Thoracic aorta (tissue), 2 donors: ENCODE measurements at regions not wholly inside any gene's neighbourhood (a gene's known extent, or its start where the extent isn't known, plus 50 kb on each side); places are given as distances from the start of the nearest gene placed in this dataset.

Experiments
- ATAC-seq: fragments of 150-250 bp; one replicate; pipeline ENCODE4 v1.8.0; 2017; ENCODE audit warnings: low read depth; ENCODE audit not compliant: insufficient number of reproducible peaks, low FRiP score
- DNase-seq: peaks from one replicate; pipeline ENCODE4 v3.0.0-alpha.2; 2020; ENCODE audit warnings: low spot score
- H3K27ac ChIP-seq, 2 donors: fragments of 200-600 bp; sonication (generic); 1 replicate in 1 of 2; 2 replicates in 1 of 2; pipeline ENCODE4 v1.5.1; 2016; ENCODE audit warnings: mild to moderate bottlenecking in 2 of 2, moderate library complexity in 2 of 2
- H3K27me3 ChIP-seq: fragments of 200-600 bp; sonication (generic); replicated peaks from 2 replicates; pipeline ENCODE4 v1.6.0; 2016; ENCODE audit warnings: mild to moderate bottlenecking; ENCODE audit not compliant: insufficient read depth
- H3K36me3 ChIP-seq: fragments of 200-600 bp; sonication (generic); one replicate; pipeline ENCODE4 v1.5.1; 2016
- H3K4me1 ChIP-seq, 2 donors: fragments of 200-600 bp; sonication (generic); 1 replicate in 1 of 2; 2 replicates in 1 of 2; pipeline versions ENCODE4 v1.5.1 to v1.6.0; 2016; ENCODE audit warnings: low read depth in 2 of 2, mild to moderate bottlenecking in 1 of 2; ENCODE audit not compliant: control insufficient read depth in 1 of 2
- H3K4me3 ChIP-seq: fragments of 200-600 bp; sonication (generic); 2 replicates; pipeline ENCODE4 v1.5.1; 2016; ENCODE audit warnings: mild to moderate bottlenecking
- H3K9me3 ChIP-seq: fragments of 200-600 bp; sonication (generic); 2 replicates; pipeline ENCODE4 v1.5.1; 2016
- CTCF ChIP-seq: fragments of 200-600 bp; sonication (generic); IDR thresholded peaks from one replicate; pipeline ENCODE4 v1.5.1; 2019; ENCODE audit warnings: antibody characterized with exemption

GRCh38 chr9:111158363-111158762 lies 120.1 kb upstream of the LPAR1 start:
- ATAC-seq, result no peak
- Histone ChIP-seq H3K4me1 (no peaks in the 10 kb centered on the region), H3K36me3 (no peaks in the 10 kb centered on the region), H3K27ac (no peak overlapping the region), H3K9me3 (no peaks in the 10 kb centered on the region), H3K27me3 (no peaks in the 10 kb centered on the region), H3K4me3 (no peak overlapping the region)
- TF ChIP-seq CTCF, result no peak
- DNase-seq, result no peak

- no peak for ATAC-seq
- Histone ChIP-seq H3K4me3 (no peak overlapping the region), H3K36me3 (no peaks in the 10 kb centered on the region), H3K27ac (no peak overlapping the region), H3K27me3 (no peaks in the 10 kb centered on the region), H3K4me1 (no peaks in the 10 kb centered on the region), H3K9me3 (no peaks in the 10 kb centered on the region)
- DNase-seq, result no peak
- no peak for TF ChIP-seq CTCF
Measured at GRCh38 chr9:111154081-111154562, 115.9 kb upstream of the LPAR1 start.

- ATAC-seq, result no peak
- Histone ChIP-seq H3K4me1 (no peaks in the 10 kb centered on the region), H3K4me3 (no peak overlapping the region), H3K27me3 (no peaks in the 10 kb centered on the region), H3K9me3 (no peaks in the 10 kb centered on the region), H3K27ac (no peak overlapping the region), H3K36me3 (no peaks in the 10 kb centered on the region)
- TF ChIP-seq CTCF, result no peak
- DNase-seq, result no peak
Measured at GRCh38 chr9:111152614-111153406, 114.5 kb upstream of the LPAR1 start.

GRCh38 chr9:111151537-111151936 lies 113.3 kb upstream of the LPAR1 start:
- ATAC-seq (no peak), DNase-seq (no peak)
- no peak for TF ChIP-seq CTCF
- Histone ChIP-seq H3K4me3 (no peak overlapping the region), H3K27me3 (no peaks in the 10 kb centered on the region), H3K9me3 (no peaks in the 10 kb centered on the region), H3K4me1 (no peaks in the 10 kb centered on the region), H3K27ac (no peak overlapping the region), H3K36me3 (no peaks in the 10 kb centered on the region)

GRCh38 chr9:111150181-111150580 lies 111.9 kb upstream of the LPAR1 start:
- no peaks in the 10 kb centered on the region for H3K27me3 ChIP-seq
- no peak for TF ChIP-seq CTCF
- H3K9me3 ChIP-seq, result no peaks in the 10 kb centered on the region
- H3K4me3 ChIP-seq, result no peak overlapping the region
- no peaks in the 10 kb centered on the region for H3K36me3 ChIP-seq
- ATAC-seq (no peak), DNase-seq (no peak)
- no peaks in the 10 kb centered on the region for H3K4me1 ChIP-seq
- H3K27ac ChIP-seq, result no peak overlapping the region
